A549 (cell line): ENCODE measurements at regions not wholly inside any gene's neighbourhood (a gene's known extent, or its start where the extent isn't known, plus 50 kb on each side); places are given as distances from the start of the nearest gene placed in this dataset.

Experiments used
- ATAC-seq, 2 experiments: fragments of 200-7000 bp in 1 of 2; fragments of >200 bp in 1 of 2; cut with Nextera tagmentation in 1 of 2; cut with Tn5 transposase in 1 of 2; 3 replicates each; pipeline versions ENCODE4 v1.8.0 to v1.9.1; 2018 to 2020; ENCODE audit warnings: mild to moderate bottlenecking in 1 of 2, moderate library complexity in 1 of 2
- CTCF ChIA-PET: fragments of 300-600 bp; sonication (Branson Sonifier 250); formaldehyde crosslinking; extraction: SDS; loops from one replicate; lab custom pipeline; 2021; ENCODE audit warnings: antibody characterized with exemption, inconsistent platforms; lab: Yijun Ruan, JAX
- POLR2A ChIA-PET: fragments of 350-600 bp; formaldehyde crosslinking; extraction: SDS; loops from one replicate; lab custom pipeline; 2021; ENCODE audit warnings: antibody characterized with exemption, inconsistent platforms; lab: Yijun Ruan, JAX
- DNase-seq, 2 experiments: peaks; one replicate each; pipeline versions ENCODE4 v3.0.0 to v3.0.0-alpha.2; 2011 to 2016; ENCODE audit warnings: low read depth in 1 of 2, low spot score in 1 of 2
- FAIRE-seq: peaks from 2 replicates; lab custom pipeline; 2011; peaks lifted over from hg19 to GRCh38; lab: Jason Lieb, UNC
- H3K27ac ChIP-seq, 2 experiments: fragments of >200 bp; sonication (Bioruptor Twin); formaldehyde crosslinking; 3 replicates each; pipeline ENCODE4 v1.5.1; 2016 to 2017
- H3K4me1 ChIP-seq: fragments of >200 bp; sonication (Bioruptor Twin); formaldehyde crosslinking; 3 replicates; pipeline ENCODE4 v1.6.1; 2016
- H3K4me2 ChIP-seq: fragments of >200 bp; sonication (Bioruptor Twin); formaldehyde crosslinking; 3 replicates; pipeline ENCODE4 v1.6.1; 2016
- H3K4me3 ChIP-seq: fragments of >200 bp; sonication (Bioruptor Twin); formaldehyde crosslinking; 3 replicates; pipeline ENCODE4 v1.5.1; 2016
- H3K9me3 ChIP-seq: fragments of >200 bp; sonication (Bioruptor Twin); formaldehyde crosslinking; 3 replicates; pipeline ENCODE4 v1.6.1; 2016
- BHLHE40 ChIP-seq: IDR thresholded peaks from 2 replicates; pipeline ENCODE4 v1.6.1; 2012; ENCODE audit warnings: low read depth, low read length, inconsistent platforms
- CHD2 ChIP-seq: fragments of 150-350 bp; IDR thresholded peaks from 2 replicates; pipeline ENCODE4 v1.6.1; 2014; ENCODE audit warnings: low read length; ENCODE audit not compliant: partially characterized antibody
- EP300 ChIP-seq, 2 experiments: fragments of >200 bp; sonication (Bioruptor Twin); formaldehyde crosslinking; IDR thresholded peaks; 2 replicates in 1 of 2; 3 replicates in 1 of 2; pipeline ENCODE4 v1.6.1; 2016 to 2017
- HES2 ChIP-seq: fragments of >200 bp; sonication (Bioruptor Twin); formaldehyde crosslinking; IDR thresholded peaks from 2 replicates; pipeline ENCODE4 v1.6.1; 2016
- KDM1A ChIP-seq: fragments of 200-600 bp; sonication (generic); IDR thresholded peaks from 2 replicates; pipeline ENCODE4 v1.6.1; 2016; ENCODE audit warnings: low read depth, mild to moderate bottlenecking
- MAFK ChIP-seq: fragments of 450-650 bp; IDR thresholded peaks from 2 replicates; pipeline ENCODE4 v1.6.1; 2014; ENCODE audit not compliant: partially characterized antibody
- MYC ChIP-seq: IDR thresholded peaks from 2 replicates; pipeline ENCODE4 v1.6.1; 2012; ENCODE audit warnings: mild to moderate bottlenecking, inconsistent platforms, low read length, improper control_type of control experiment, borderline replicate concordance
- PHF8 ChIP-seq: fragments of 200-600 bp; sonication (generic); IDR thresholded peaks from 2 replicates; pipeline ENCODE4 v1.6.1; 2016; ENCODE audit warnings: low read depth, mild to moderate bottlenecking, antibody characterized with exemption, moderate library complexity, borderline replicate concordance
- POLR2A ChIP-seq: IDR thresholded peaks from 2 replicates; pipeline ENCODE4 v1.6.1; 2012; ENCODE audit warnings: mild to moderate bottlenecking, low read length
- REST ChIP-seq: fragments of 200-600 bp; sonication (generic); IDR thresholded peaks from 2 replicates; pipeline ENCODE4 v1.6.1; 2016; ENCODE audit warnings: antibody characterized with exemption, mild to moderate bottlenecking, moderate library complexity
- RNF2 ChIP-seq: fragments of 200-600 bp; sonication (generic); IDR thresholded peaks from 2 replicates; pipeline ENCODE4 v1.6.1; 2016; ENCODE audit warnings: low read depth, mild to moderate bottlenecking, antibody characterized with exemption, moderate library complexity, borderline replicate concordance
- SMC3 ChIP-seq: fragments of >200 bp; sonication (Bioruptor Twin); formaldehyde crosslinking; IDR thresholded peaks from 3 replicates; pipeline ENCODE4 v1.6.1; 2018; ENCODE audit warnings: inconsistent platforms
- TFCP2L1 ChIP-seq: fragments of 250-450 bp; sonication (Bioruptor Pico); IDR thresholded peaks from 2 replicates; pipeline ENCODE4 v1.5.0; 2021; ENCODE audit warnings: mild to moderate bottlenecking
- ZC3H11A ChIP-seq: fragments of 450-650 bp; IDR thresholded peaks from 2 replicates; pipeline ENCODE4 v1.6.1; 2014; ENCODE audit warnings: antibody characterized with exemption, mild to moderate bottlenecking
- ZNF302 ChIP-seq: fragments of 250-450 bp; sonication (Bioruptor Pico); IDR thresholded peaks from 2 replicates; pipeline ENCODE4 v1.9.0; 2021; ENCODE audit warnings: inconsistent platforms, mild to moderate bottlenecking, moderate library complexity
- ZSCAN20 ChIP-seq: fragments of 250-450 bp; sonication (Bioruptor Pico); IDR thresholded peaks from 2 replicates; pipeline ENCODE4 v1.8.0; 2022; ENCODE audit warnings: mild to moderate bottlenecking, moderate library complexity
- WGBS: methylation state at CpG from one replicate; pipeline ENCODE4 v1.1.6; 2017; ENCODE audit errors: missing lambda C conversion rate; 5-methylcytosine and 5-hydroxymethylcytosine counted together
- TF ChIP-seq, protein P1 (sequence below): fragments of 250-450 bp; sonication (Bioruptor Pico); IDR thresholded peaks from 2 replicates; pipeline ENCODE4 v1.5.0; 2021; ENCODE audit warnings: mild to moderate bottlenecking, moderate library complexity, borderline replicate concordance
- TF ChIP-seq, protein P2 (sequence below): IDR thresholded peaks from 2 replicates; pipeline ENCODE4 v1.6.1; 2012

DNA sequence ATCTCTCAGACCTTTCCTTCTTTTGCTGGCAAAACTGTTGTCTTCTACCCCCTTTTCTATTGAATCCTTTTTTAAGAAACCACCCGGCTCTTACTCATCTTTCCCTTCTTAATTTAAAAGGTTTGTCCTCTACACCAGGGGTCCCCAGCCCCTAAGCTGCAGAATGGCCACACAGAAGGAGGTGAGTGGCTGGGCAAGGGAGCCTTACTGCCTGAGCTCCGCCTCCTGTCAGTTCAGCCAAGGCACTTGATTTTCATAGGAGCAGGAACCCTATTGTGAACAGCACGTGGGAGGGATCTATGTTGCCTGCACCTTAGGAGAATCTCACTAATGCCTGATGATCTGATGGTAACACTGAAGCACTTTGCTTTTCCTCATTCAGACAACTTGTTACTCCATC lies 726.3 kb upstream of the INTU start:
- CTCF ChIA-PET, result no interaction called here
- FAIRE-seq (no peak), ATAC-seq (no peak), DNase-seq (no peak)
- Histone ChIP-seq H3K27ac (no peak overlapping the region), H3K4me2 (no peak overlapping the region), H3K4me1 (no peaks in the 10 kb centered on the region), H3K9me3 (no peaks in the 10 kb centered on the region), H3K4me3 (no peak overlapping the region)
- POLR2A ChIA-PET, result no interaction called here
- TF ChIP-seq ZC3H11A (no peak), CHD2 (no peak), PHF8 (no peak), HES2 (no peak), ZSCAN20 (CRISPR knock-in tag) (no peak), REST (no peak), ZNF302 (CRISPR knock-in tag) (no peak)
- TF ChIP-seq, protein P1, sequence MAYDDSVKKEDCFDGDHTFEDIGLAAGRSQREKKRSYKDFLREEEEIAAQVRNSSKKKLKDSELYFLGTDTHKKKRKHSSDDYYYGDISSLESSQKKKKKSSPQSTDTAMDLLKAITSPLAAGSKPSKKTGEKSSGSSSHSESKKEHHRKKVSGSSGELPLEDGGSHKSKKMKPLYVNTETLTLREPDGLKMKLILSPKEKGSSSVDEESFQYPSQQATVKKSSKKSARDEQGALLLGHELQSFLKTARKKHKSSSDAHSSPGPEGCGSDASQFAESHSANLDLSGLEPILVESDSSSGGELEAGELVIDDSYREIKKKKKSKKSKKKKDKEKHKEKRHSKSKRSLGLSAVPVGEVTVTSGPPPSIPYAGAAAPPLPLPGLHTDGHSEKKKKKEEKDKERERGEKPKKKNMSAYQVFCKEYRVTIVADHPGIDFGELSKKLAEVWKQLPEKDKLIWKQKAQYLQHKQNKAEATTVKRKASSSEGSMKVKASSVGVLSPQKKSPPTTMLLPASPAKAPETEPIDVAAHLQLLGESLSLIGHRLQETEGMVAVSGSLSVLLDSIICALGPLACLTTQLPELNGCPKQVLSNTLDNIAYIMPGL (CRISPR knock-in tag), result no peak
- 16% methylated on average over 3 of the region's 3 CpGs for WGBS

DNA sequence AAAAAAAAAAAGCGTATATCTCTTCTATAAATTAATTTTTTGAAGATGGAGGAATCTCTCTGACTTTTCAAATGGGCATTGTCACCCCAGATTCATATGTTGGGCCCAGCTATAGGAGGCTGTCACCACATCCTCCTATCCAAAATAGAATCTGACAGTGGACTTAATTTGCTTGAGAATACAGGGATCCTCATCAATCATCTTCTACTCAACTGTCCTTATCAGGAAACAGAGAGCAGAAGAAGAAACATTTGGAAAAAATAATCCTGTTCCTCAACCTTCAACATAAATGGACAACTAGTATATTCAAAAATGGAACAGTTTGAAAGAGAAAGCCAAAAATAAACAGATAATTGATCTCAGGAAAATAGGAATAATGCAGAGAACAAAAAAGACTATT lies 725.4 kb upstream of the INTU start:
- ChIA-PET CTCF (no interaction called here), POLR2A (no interaction called here)
- Histone ChIP-seq H3K4me3 (no peak overlapping the region), H3K4me1 (no peaks in the 10 kb centered on the region), H3K9me3 (no peaks in the 10 kb centered on the region), H3K4me2 (no peak overlapping the region), H3K27ac (no peak overlapping the region)
- 21% methylated on average over 1 of the region's 1 CpG for WGBS
- FAIRE-seq, result no peak
- TF ChIP-seq BHLHE40, result no peak
- TF ChIP-seq, protein P2, sequence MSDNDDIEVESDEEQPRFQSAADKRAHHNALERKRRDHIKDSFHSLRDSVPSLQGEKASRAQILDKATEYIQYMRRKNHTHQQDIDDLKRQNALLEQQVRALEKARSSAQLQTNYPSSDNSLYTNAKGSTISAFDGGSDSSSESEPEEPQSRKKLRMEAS, result no peak
- TF ChIP-seq, protein P1 (CRISPR knock-in tag), result no peak
- TF ChIP-seq MYC, result no peak
- no peak for TF ChIP-seq SMC3
- TF ChIP-seq EP300 (IDR thresholded peaks at IDR 0.05), result no peak
- no peak for TF ChIP-seq RNF2
- no peak for TF ChIP-seq MAFK
- TF ChIP-seq TFCP2L1 (CRISPR knock-in tag), result no peak
- TF ChIP-seq POLR2A, result no peak
- TF ChIP-seq KDM1A, result no peak
- no peak for ATAC-seq
- no peak for DNase-seq
